H1 (cell line): ENCODE measurements at regions not wholly inside any gene's neighbourhood (a gene's known extent, or its start where the extent isn't known, plus 50 kb on each side); places are given as distances from the start of the nearest gene placed in this dataset.

ENCODE experiments used
- ATF2 ChIP-seq: IDR thresholded peaks from 2 replicates; pipeline ENCODE4 v1.6.1; 2012; ENCODE audit warnings: low read length, inconsistent platforms
- CREB1 ChIP-seq: IDR thresholded peaks from 2 replicates; pipeline ENCODE4 v1.6.1; 2012; ENCODE audit warnings: inconsistent platforms
- HDAC2 ChIP-seq, 2 experiments: fragments of 300-600 bp in 1 of 2; sonication (generic) in 1 of 2; IDR thresholded peaks; 2 replicates each; pipeline ENCODE4 v1.6.1; 2011 to 2012; ENCODE audit warnings: low read depth in 2 of 2, low read length in 2 of 2, mild to moderate bottlenecking in 2 of 2, moderate library complexity in 2 of 2, borderline replicate concordance in 1 of 2, inconsistent platforms in 1 of 2
- JUND ChIP-seq: IDR thresholded peaks from 2 replicates; pipeline ENCODE4 v1.6.1; 2011; ENCODE audit warnings: mild to moderate bottlenecking, improper control_type of control experiment, low read length
- TF ChIP-seq, protein P1 (sequence below), 3 experiments: IDR thresholded peaks; 1 replicate in 2 of 3; 2 replicates in 1 of 3; pipeline versions ENCODE4 v1.5.1 to v1.6.1; 2011; ENCODE audit warnings: low read length in 3 of 3, mild to moderate bottlenecking in 3 of 3, inconsistent platforms in 2 of 3, low read depth in 1 of 3, moderate library complexity in 1 of 3; ENCODE audit not compliant: insufficient read depth in 1 of 3; ENCODE audit errors: control extremely low read depth in 1 of 3

DNA sequence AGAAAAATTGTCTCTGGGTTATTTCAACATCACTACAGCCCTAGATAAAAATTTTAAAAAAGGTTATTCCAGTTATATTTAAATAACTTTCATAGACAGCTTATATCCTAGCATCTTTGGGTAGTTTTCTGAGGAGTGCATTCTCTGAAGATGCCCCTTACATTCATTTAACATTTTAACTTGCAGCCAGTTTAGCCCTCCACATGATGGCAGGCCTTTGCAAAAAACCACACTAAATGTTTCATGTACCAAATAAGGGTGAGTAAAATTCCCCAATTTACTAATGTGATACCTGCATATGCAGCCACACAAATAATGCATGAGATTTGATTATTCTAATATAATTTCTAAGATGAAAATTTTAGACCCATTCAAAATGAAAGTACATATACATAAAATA is 108.4 kb upstream of the ZWINT start:
- TF ChIP-seq, protein P1, sequence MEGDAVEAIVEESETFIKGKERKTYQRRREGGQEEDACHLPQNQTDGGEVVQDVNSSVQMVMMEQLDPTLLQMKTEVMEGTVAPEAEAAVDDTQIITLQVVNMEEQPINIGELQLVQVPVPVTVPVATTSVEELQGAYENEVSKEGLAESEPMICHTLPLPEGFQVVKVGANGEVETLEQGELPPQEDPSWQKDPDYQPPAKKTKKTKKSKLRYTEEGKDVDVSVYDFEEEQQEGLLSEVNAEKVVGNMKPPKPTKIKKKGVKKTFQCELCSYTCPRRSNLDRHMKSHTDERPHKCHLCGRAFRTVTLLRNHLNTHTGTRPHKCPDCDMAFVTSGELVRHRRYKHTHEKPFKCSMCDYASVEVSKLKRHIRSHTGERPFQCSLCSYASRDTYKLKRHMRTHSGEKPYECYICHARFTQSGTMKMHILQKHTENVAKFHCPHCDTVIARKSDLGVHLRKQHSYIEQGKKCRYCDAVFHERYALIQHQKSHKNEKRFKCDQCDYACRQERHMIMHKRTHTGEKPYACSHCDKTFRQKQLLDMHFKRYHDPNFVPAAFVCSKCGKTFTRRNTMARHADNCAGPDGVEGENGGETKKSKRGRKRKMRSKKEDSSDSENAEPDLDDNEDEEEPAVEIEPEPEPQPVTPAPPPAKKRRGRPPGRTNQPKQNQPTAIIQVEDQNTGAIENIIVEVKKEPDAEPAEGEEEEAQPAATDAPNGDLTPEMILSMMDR (IDR thresholded peaks at IDR 0.05; ENCODE audit: control extremely low read depth in 1 of 3, insufficient read depth in 1 of 3, low read depth in 1 of 3, low read length in 3 of 3) = no peak; a peak in 1 of 4 replicates
- TF ChIP-seq HDAC2 (IDR thresholded peaks at IDR 0.05; ENCODE audit: borderline replicate concordance in 1 of 2, low read depth in 2 of 2, low read length in 2 of 2) = no peak
- TF ChIP-seq JUND = no peak
- no peak for TF ChIP-seq CREB1
- no peak for TF ChIP-seq ATF2
